GM10248 (cell line): ENCODE measurements at regions not wholly inside any gene's neighbourhood (a gene's known extent, or its start where the extent isn't known, plus 50 kb on each side); places are given as distances from the start of the nearest gene placed in this dataset.

Experiments
- CTCF ChIA-PET: fragments of 300-600 bp; sonication (Branson Sonifier 250); formaldehyde crosslinking; extraction: SDS; loops from one replicate; lab custom pipeline; 2021; ENCODE audit warnings: antibody characterized with exemption; lab: Yijun Ruan, JAX
- POLR2A ChIA-PET: fragments of 350-650 bp; sonication (Branson Sonifier 250); formaldehyde crosslinking; extraction: SDS; loops from one replicate; lab custom pipeline; 2020; ENCODE audit warnings: antibody characterized with exemption; lab: Yijun Ruan, JAX
- DNase-seq: peaks from one replicate; pipeline ENCODE4 v3.0.0; 2012; ENCODE audit errors: extremely low spot score
- CTCF ChIP-seq: IDR thresholded peaks from 2 replicates; pipeline ENCODE4 v1.5.1; 2012; ENCODE audit warnings: mild to moderate bottlenecking, low read depth; ENCODE audit errors: extremely low read depth, missing control alignments, control extremely low read depth

DNA sequence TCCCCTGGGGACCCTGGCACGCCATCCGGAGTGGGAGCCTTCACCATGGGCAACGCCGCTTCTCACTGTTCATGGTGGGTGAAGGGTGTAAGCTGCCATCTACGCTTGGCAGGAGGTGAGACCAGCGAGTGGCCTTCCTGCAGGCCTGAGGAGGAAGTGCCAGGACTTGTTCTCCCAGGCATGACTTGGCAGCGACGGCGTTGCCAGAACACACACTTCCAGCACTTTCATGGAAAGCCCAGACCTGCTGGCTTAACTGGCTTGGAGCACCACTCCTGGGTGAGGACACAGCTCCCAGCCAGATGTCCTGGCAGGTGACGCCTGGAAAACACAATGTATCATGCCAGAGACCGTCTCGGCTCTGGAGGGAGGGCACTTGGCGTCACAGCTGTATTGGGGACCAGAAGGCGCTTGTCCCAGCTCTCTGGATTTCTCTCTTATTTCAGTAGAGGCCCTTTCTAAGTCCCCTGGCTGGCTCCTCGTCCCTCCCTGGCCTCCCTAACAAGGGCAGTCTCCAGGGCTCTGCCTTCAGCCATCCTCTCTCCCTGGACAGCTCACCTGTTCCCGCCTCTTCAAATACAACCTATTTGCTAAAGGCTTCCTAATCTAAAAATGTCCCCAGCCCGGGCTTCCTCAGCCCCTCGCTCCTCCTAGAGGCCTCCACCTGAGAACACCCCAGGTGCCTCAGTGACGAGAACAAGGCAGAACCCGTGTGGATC, 188.3 kb downstream of the OLFM1 start:
- no peak for TF ChIP-seq CTCF
- ChIA-PET POLR2A (no interaction called here), CTCF (no interaction called here)
- no peak for DNase-seq

DNA sequence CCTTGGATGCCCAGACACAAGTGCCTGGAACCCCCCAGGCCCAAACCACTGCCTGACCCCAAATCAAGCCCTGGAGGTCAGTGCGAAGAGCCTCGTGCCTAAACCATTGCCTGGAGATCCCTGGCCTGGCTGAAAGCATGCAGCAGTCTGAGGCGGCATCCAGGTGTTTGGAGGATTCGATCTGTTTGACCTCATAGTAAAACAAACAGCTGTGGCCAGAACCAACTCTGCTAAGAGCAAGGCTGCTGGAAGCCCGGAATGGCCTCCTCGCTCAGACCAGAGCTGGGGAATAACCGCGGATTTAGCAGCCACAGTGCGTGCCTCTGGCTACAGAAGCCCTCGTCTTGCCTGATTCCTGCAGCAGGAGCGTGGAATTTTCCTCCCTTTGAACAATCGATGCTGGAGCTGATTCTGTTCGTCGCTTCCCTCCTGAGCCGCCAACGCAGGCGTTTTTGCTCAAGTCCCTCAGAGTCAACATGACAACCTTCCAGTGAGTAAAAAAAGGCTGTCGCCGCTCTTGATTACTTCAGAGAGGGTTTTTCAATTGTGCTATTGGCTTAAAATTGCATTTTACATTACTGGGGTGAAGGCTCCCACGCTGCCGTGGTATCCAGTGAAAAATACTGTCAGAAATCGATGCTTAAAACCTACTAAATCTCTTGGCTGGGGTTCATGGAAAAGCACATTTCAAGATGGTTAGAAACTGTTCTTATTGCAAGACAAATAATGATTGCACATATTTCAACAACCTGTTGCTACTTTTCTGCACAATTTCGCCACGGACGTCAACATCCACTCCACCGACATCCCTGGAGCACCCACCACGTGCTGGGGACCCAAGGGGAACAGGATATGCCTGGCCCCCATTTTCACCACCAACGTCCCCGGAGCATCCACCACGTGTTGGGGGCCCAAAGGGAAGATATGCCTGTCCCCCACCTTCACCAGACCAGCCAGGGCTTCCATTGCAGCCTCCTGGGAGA, 190.0 kb downstream of the OLFM1 start:
- ChIA-PET POLR2A (no interaction called here), CTCF (no interaction called here)
- TF ChIP-seq CTCF = no peak
- DNase-seq = no peak

DNA sequence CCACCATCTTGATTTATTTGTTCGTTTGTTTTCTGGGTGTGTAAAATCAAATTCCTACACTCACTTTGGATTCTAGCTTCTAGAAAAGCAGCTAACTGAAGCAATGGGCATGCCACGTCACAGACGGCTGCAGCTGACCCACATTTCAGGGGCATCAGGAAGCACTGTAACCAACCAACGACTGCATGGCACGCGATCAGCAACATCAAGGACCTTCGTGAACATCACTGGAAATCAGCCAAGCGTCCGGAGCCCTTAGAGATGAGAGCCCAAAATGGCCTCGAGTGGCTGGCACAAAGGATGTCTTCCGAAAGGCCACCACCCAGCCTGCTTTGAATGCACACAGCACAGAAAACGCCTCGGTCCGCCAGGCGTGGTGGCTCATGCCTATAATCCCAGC, 191.1 kb downstream of the OLFM1 start:
- no peak for DNase-seq
- no peak for TF ChIP-seq CTCF
- CTCF ChIA-PET = no interaction called here
- POLR2A ChIA-PET = no interaction called here

DNA sequence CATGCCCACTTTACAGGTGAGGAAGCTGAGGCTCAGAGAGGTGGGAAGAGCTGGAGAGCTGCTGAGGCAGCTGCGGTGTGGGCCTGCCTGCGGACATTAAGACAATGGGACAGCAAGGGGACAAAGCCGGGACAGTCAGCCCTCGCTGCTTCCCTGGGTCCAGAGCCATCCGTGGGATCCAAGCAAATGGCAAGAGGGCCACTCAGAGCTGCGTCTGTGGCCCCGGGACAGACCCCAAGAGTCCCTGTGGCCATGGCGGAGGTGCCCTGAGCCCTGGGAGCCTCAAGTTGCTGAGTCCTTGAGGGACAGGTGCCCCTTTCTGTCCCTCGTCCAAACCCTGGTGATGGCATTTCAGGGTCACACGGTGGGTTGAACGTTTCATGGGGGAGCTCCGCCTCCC, 191.9 kb downstream of the OLFM1 start:
- no peak for TF ChIP-seq CTCF
- ChIA-PET POLR2A (no interaction called here), CTCF (no interaction called here)
- no peak for DNase-seq

- no peak for TF ChIP-seq CTCF
- DNase-seq = no peak
- POLR2A ChIA-PET = no interaction called here
- CTCF ChIA-PET = no interaction called here
Observed at GRCh38 chr9:135279834-135280393, 192.4 kb downstream of the OLFM1 start.

DNA sequence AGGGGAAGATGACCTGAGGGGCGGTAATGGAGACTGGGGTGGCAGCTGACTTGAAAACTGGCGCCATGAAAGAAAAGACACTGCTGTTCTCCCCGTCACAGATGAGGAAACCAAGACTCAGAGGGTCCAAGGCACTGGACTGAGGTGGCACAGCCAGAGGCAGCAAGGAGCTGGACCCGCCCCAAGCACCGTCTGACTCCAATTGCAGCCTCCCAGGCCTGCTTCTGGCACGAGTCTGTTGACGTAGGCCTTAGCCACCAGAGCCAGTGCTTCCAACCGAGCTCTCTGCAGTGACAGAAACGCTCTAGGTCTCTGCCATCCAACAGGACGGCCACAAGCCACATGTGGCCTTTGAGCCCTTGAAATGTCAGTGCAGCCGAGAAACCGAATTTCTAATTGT, 193.2 kb downstream of the OLFM1 start:
- POLR2A ChIA-PET = no interaction called here
- CTCF ChIA-PET = no interaction called here
- no peak for TF ChIP-seq CTCF
- no peak for DNase-seq
